GM20000 (cell line): ENCODE measurements at regions not wholly inside any gene's neighbourhood (a gene's known extent, or its start where the extent isn't known, plus 50 kb on each side); places are given as distances from the start of the nearest gene placed in this dataset.

ENCODE experiments used
- DNase-seq: peaks from one replicate; pipeline ENCODE4 v3.0.0; 2012; ENCODE audit warnings: low spot score
- TF ChIP-seq, protein P1 (sequence below): IDR thresholded peaks from 2 replicates; pipeline ENCODE4 v1.5.1; 2012; ENCODE audit warnings: mild to moderate bottlenecking, control low read depth; ENCODE audit errors: extremely low read depth, missing control alignments

GRCh38 chr2:217612920-217613319 is 389.9 kb downstream of the TNS1 start:
- DNase-seq = no peak
- TF ChIP-seq, protein P1, sequence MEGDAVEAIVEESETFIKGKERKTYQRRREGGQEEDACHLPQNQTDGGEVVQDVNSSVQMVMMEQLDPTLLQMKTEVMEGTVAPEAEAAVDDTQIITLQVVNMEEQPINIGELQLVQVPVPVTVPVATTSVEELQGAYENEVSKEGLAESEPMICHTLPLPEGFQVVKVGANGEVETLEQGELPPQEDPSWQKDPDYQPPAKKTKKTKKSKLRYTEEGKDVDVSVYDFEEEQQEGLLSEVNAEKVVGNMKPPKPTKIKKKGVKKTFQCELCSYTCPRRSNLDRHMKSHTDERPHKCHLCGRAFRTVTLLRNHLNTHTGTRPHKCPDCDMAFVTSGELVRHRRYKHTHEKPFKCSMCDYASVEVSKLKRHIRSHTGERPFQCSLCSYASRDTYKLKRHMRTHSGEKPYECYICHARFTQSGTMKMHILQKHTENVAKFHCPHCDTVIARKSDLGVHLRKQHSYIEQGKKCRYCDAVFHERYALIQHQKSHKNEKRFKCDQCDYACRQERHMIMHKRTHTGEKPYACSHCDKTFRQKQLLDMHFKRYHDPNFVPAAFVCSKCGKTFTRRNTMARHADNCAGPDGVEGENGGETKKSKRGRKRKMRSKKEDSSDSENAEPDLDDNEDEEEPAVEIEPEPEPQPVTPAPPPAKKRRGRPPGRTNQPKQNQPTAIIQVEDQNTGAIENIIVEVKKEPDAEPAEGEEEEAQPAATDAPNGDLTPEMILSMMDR = no peak

- TF ChIP-seq, protein P1 = no peak
These were observed 390.6 kb downstream of the TNS1 start for GRCh38 chr2:217612211-217612610.

DNA sequence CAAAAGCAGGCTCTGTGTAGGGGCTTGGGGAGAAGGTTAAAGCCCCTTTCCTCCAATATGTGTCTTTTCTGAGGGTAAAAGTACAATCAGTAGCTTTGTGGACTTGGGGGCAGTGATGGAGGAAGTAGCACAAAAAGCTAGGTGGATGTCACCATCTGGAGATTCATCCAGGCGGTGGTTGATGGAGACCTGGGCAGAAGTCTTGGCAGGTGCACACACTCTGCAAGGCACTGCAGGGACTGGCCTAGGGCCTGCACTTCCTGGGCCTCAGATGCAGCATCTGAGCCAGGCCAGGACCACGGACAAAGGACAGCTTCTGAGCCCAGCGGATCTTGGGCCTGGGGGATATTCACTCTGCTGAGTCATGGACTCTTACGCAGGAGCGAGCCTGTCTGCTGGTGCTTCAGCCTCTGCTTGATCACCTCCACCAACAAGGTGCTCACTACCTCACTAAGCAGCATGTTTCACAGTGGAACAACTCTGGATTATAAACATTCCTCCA is 391.1 kb downstream of the TNS1 start:
- TF ChIP-seq, protein P1 = no peak
- no peak for DNase-seq

More at GRCh38 chr2:217612211-217612610, 390.6 kb downstream of the TNS1 start:
- DNase-seq = no peak

DNA sequence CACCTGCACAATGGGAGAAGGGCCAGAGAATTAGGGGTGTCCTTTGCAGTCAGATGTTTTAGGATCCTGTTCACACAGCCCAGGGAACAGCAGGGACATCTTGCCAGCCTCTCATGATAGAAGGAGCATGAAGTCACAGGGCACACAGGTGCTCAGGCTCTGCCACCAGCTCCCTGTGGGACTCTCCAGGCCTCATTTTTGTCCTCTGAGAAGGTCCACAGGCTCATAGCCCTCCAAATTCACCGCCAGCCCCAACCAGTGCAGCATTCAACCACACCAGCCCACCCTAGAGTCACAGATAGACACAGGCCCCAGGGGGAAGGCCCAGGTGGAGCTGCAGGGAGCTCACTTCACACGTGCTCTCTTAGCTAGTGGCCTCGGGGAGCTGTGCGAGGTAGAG is 391.7 kb downstream of the TNS1 start:
- TF ChIP-seq, protein P1 = no peak
- DNase-seq = no peak

GRCh38 chr2:217610401-217610814 is 392.4 kb downstream of the TNS1 start:
- TF ChIP-seq, protein P1 = no peak

GRCh38 chr2:217609952-217610351 is 392.8 kb downstream of the TNS1 start:
- no peak for DNase-seq
- TF ChIP-seq, protein P1 = no peak

More at GRCh38 chr2:217610401-217610814, 392.4 kb downstream of the TNS1 start:
- no peak for DNase-seq

- TF ChIP-seq, protein P1 = no peak
- DNase-seq = no peak
These were observed 396.5 kb downstream of the TNS1 start for GRCh38 chr2:217606296-217606695.
